HFF-Myc (cell line): ENCODE measurements at regions not wholly inside any gene's neighbourhood (a gene's known extent, or its start where the extent isn't known, plus 50 kb on each side); places are given as distances from the start of the nearest gene placed in this dataset.

Experiments
- DNase-seq: peaks from one replicate; pipeline ENCODE4 v3.0.0-alpha.2; 2011; ENCODE audit warnings: low read depth; ENCODE audit errors: extremely low read depth
- H3K4me3 ChIP-seq: replicated peaks from 2 replicates; pipeline ENCODE4 v1.5.1; 2011; ENCODE audit warnings: low read depth, mild to moderate bottlenecking, control low read depth, low read length
- CTCF ChIP-seq: IDR thresholded peaks from 2 replicates; pipeline ENCODE4 v1.5.1; 2012; ENCODE audit warnings: mild to moderate bottlenecking, low read depth, low read length, control low read depth; ENCODE audit errors: missing control alignments

DNA sequence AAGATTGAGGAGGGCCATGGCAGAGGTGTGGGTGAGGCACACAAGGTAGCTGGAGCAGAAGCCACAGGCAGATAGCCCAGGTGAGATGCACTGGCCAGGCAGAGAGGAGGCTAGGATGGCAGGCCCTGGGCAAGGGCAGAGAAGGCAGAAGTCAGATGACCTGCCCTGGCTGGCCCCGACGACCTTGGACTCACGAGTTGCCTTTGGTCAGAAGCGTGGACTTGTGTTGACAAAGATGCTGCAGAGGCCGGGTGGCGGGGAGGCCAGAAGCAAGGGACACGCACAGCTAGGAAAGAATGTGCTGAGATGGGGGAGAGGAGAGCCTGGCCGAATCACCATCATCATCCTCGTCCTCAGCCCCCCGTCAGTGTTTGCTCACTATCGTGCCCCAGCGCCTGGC lies 123.7 kb downstream of the RBFOX3 start:
- no peak for DNase-seq
- no peak for TF ChIP-seq CTCF

DNA sequence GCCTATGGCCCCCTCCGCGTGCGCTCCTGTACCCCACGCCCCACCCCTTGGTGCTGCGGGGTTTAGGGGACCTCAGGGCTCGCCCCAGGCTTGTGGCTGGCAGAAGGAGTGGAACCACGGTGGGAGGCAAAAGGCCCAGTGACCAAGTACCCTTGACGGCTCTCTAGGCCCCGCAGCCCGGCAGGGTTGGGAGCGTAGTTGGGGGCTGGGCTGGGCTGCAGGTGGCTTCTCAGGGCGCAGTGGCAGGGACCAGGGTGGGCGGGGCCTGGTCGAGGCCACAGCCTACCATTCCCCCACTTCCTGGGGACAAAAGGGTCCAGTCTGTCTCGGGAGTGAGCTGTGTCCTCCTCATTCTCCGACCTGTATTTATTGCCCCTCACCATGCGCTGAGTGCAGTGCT lies 124.9 kb downstream of the RBFOX3 start:
- DNase-seq, result no peak
- no peak for TF ChIP-seq CTCF
- no peak overlapping the region for H3K4me3 ChIP-seq

More for the DNA sequence above, 123.7 kb downstream of the RBFOX3 start:
- no peak overlapping the region for H3K4me3 ChIP-seq

GRCh38 chr17:79485419-79485985 lies 125.3 kb downstream of the RBFOX3 start:
- DNase-seq, result no peak
- no peak overlapping the region for H3K4me3 ChIP-seq
- no peak for TF ChIP-seq CTCF

- no peak for DNase-seq
- TF ChIP-seq CTCF, result no peak
These were observed 126.0 kb downstream of the RBFOX3 start for GRCh38 chr17:79484600-79485418.

GRCh38 chr17:79483842-79484241 lies 127.0 kb downstream of the RBFOX3 start:
- DNase-seq, result no peak
- no peak for TF ChIP-seq CTCF
- no peak overlapping the region for H3K4me3 ChIP-seq

More at GRCh38 chr17:79484600-79485418, 126.0 kb downstream of the RBFOX3 start:
- H3K4me3 ChIP-seq, result no peak overlapping the region

DNA sequence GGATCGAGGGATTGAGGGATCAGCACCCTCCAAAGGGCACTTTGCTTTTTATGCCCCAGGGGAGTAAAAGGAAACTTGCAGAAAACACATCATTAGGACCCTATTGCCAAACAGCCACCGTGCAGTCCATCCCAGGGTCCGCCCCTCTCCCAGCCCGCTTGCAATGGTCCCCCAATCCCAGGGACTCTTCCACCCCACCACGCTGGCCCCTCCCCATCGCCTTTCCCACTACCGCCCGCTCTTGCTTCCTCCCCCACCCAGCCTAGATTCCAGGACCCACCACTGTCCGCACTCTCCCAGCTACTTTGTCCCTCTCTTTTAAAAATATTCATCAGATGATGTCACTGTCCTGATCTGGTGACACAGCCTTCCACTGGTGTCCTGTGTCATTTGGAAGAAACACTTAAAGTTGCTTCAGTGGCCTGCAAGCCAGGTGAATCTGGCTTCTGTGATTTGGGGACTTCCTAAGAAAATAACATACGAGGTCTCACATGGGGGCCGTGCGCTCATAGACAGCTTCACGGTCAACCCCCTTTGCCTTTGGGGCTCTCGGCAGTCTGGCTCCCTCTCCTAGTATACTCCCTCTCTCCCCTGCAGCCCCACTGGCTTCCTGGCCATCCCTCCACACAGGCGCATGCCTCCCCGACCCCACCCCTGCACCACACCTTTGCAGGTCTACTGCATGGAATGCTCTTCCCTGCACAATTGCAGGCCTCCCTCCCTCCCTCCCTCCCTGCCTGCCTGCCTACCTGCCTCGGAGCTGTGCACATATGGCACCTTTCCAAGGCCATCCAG lies 127.9 kb downstream of the RBFOX3 start:
- DNase-seq, result no peak
- H3K4me3 ChIP-seq, result no peak overlapping the region
- no peak for TF ChIP-seq CTCF
